DOHH2 (cell line): ENCODE measurements at regions not wholly inside any gene's neighbourhood (a gene's known extent, or its start where the extent isn't known, plus 50 kb on each side); places are given as distances from the start of the nearest gene placed in this dataset.

Experiments
- CTCF ChIP-seq: fragments of 200-600 bp; sonication (generic); IDR thresholded peaks from one replicate; pipeline ENCODE4 v1.5.1; 2014; ENCODE audit warnings: antibody characterized with exemption, mild to moderate bottlenecking, low read depth, low read length; ENCODE audit not compliant: poor library complexity, severe bottlenecking
- EZH2phosphoT487 ChIP-seq: fragments of 200-600 bp; sonication (generic); IDR thresholded peaks from 2 replicates; pipeline ENCODE4 v1.6.1; 2017; ENCODE audit warnings: borderline replicate concordance, mild to moderate bottlenecking, antibody characterized with exemption, low read length, moderate library complexity, mixed read lengths

GRCh38 chr5:166488560-166488959 lies 1802.9 kb upstream of the WWC1 start:
- no peak for TF ChIP-seq CTCF
- no peak for TF ChIP-seq EZH2phosphoT487
